ENCODE measurements at regions not wholly inside any gene's neighbourhood (a gene's known extent, or its start where the extent isn't known, plus 50 kb on each side); places are given as distances from the start of the nearest gene placed in this dataset.

DNA sequence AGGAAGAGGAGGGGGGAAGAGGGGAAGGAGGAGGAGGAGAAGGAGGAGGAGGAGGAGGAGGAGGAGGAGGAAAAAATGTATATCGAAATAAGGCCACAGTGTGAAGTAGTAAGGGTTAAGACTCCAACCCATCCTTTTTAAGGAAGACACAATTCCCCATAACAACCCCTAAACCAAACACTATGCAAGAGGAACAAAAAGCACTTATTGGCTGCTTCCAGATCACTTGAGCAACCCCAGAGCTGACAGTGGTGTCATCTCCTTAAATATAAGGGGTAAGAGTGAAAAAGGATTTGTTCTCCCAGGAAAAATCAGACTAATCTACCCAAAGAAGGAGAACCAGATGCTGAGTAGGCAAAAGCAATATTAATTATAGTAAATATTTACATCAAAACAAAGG lies 169.1 kb upstream of the SASH1 start:
- no peak for TF ChIP-seq EGR1 (IDR thresholded peaks at IDR 0.05; ENCODE audit: low read depth)
- no peak for TF ChIP-seq SIN3A (IDR thresholded peaks at IDR 0.05; ENCODE audit: low read depth)
- TF ChIP-seq FOSL1 (IDR thresholded peaks at IDR 0.05; ENCODE audit: low read depth), result no peak
- no peak for TF ChIP-seq CBX3 (IDR thresholded peaks at IDR 0.05; ENCODE audit: low read depth)
- TF ChIP-seq YY1 (IDR thresholded peaks at IDR 0.05; ENCODE audit: extremely low read depth, insufficient replicate concordance, low read depth, low read length), result no peak
- TF ChIP-seq, protein P1, sequence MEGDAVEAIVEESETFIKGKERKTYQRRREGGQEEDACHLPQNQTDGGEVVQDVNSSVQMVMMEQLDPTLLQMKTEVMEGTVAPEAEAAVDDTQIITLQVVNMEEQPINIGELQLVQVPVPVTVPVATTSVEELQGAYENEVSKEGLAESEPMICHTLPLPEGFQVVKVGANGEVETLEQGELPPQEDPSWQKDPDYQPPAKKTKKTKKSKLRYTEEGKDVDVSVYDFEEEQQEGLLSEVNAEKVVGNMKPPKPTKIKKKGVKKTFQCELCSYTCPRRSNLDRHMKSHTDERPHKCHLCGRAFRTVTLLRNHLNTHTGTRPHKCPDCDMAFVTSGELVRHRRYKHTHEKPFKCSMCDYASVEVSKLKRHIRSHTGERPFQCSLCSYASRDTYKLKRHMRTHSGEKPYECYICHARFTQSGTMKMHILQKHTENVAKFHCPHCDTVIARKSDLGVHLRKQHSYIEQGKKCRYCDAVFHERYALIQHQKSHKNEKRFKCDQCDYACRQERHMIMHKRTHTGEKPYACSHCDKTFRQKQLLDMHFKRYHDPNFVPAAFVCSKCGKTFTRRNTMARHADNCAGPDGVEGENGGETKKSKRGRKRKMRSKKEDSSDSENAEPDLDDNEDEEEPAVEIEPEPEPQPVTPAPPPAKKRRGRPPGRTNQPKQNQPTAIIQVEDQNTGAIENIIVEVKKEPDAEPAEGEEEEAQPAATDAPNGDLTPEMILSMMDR (IDR thresholded peaks at IDR 0.05 in 2 of 3, conservative IDR thresholded peaks at IDR 0.05 in 1 of 3; ENCODE audit: borderline replicate concordance in 1 of 3, insufficient read depth in 1 of 3, low read depth in 2 of 3, low read length in 2 of 3), result no peak
- TF ChIP-seq, protein P2, sequence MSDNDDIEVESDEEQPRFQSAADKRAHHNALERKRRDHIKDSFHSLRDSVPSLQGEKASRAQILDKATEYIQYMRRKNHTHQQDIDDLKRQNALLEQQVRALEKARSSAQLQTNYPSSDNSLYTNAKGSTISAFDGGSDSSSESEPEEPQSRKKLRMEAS (IDR thresholded peaks at IDR 0.05), result no peak
- no peak for TF ChIP-seq POLR2AphosphoS5 (IDR thresholded peaks at IDR 0.05; ENCODE audit: low read depth, low read length)
- no peak for TF ChIP-seq SP1 (IDR thresholded peaks at IDR 0.05; ENCODE audit: low read depth)
- no peak for TF ChIP-seq EZH2phosphoT487 (IDR thresholded peaks at IDR 0.05; ENCODE audit: borderline replicate concordance)
- TF ChIP-seq POLR2A (IDR thresholded peaks at IDR 0.05; ENCODE audit: borderline replicate concordance, extremely low read depth, insufficient read depth, insufficient read length), result no peak
- no peak for TF ChIP-seq CEBPB (IDR thresholded peaks at IDR 0.05; ENCODE audit: low read depth)
- no peak for TF ChIP-seq RAD21 (IDR thresholded peaks at IDR 0.05; ENCODE audit: low read depth)
- TF ChIP-seq, protein P3, sequence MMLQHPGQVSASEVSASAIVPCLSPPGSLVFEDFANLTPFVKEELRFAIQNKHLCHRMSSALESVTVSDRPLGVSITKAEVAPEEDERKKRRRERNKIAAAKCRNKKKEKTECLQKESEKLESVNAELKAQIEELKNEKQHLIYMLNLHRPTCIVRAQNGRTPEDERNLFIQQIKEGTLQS (IDR thresholded peaks at IDR 0.05), result no peak
- TF ChIP-seq JUND (IDR thresholded peaks at IDR 0.05), result no peak
- no peak for TF ChIP-seq ZFX (IDR thresholded peaks at IDR 0.05)
- TF ChIP-seq, protein P4, sequence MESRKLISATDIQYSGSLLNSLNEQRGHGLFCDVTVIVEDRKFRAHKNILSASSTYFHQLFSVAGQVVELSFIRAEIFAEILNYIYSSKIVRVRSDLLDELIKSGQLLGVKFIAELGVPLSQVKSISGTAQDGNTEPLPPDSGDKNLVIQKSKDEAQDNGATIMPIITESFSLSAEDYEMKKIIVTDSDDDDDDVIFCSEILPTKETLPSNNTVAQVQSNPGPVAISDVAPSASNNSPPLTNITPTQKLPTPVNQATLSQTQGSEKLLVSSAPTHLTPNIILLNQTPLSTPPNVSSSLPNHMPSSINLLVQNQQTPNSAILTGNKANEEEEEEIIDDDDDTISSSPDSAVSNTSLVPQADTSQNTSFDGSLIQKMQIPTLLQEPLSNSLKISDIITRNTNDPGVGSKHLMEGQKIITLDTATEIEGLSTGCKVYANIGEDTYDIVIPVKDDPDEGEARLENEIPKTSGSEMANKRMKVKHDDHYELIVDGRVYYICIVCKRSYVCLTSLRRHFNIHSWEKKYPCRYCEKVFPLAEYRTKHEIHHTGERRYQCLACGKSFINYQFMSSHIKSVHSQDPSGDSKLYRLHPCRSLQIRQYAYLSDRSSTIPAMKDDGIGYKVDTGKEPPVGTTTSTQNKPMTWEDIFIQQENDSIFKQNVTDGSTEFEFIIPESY (IDR thresholded peaks at IDR 0.05; ENCODE audit: extremely low read depth, insufficient replicate concordance, low read length), result no peak
- TF ChIP-seq SRF (IDR thresholded peaks at IDR 0.05; ENCODE audit: low read depth), result no peak
- no peak for TF ChIP-seq ELF1 (IDR thresholded peaks at IDR 0.05; ENCODE audit: borderline replicate concordance, low read depth)
- Histone ChIP-seq H3K4me1 (ENCODE audit: control insufficient read depth in 1 of 2, insufficient read depth in 2 of 2, low read length in 2 of 2) (no peaks in the 10 kb centered on the region), H3K27ac (ENCODE audit: low read depth, low read length) (no peak overlapping the region), H3K9me3 (ENCODE audit: control insufficient read depth in 1 of 2, insufficient read depth in 1 of 2, low read depth in 1 of 2, low read length in 2 of 2) (no peaks in the 10 kb centered on the region), H3K4me3 (replicated peaks in 1 of 2; ENCODE audit: low read depth in 1 of 2, low read length in 2 of 2) (no peak overlapping the region), H2AFZ (ENCODE audit: low read depth, low read length, poor library complexity, severe bottlenecking) (no peak overlapping the region), H4K20me1 (ENCODE audit: insufficient read depth) (no peaks in the 10 kb centered on the region), H3K9me2 (ENCODE audit: insufficient read depth) (no peaks in the 10 kb centered on the region), H3K27me3 (ENCODE audit: insufficient read depth, low read length) (no peaks in the 10 kb centered on the region), H3K36me3 (ENCODE audit: control insufficient read depth in 1 of 2, insufficient read depth in 2 of 2, low read length in 2 of 2) (no peaks in the 10 kb centered on the region), H3K79me2 (ENCODE audit: insufficient read depth, low read length) (no peaks in the 10 kb centered on the region), H3K4me2 (ENCODE audit: low read length) (no peak overlapping the region), H3K9ac (ENCODE audit: low read length) (no peak overlapping the region)
- DNase-seq (ENCODE audit: low read depth, low spot score) (no peak), ATAC-seq (no peak)
- intact Hi-C loops (cut with micrococcal nuclease), result no loop called here
- ChIA-PET RAD21 (ENCODE audit: low non-redundant PET in 1 of 2, low total read pairs in 2 of 2, uncharacterized antibody in 2 of 2, unreplicated experiment in 2 of 2) (no interaction called here), CTCF (interaction anchor here (0.6 kb wide), 1 partner anchor 683 kb away, joined by 3 read pairs; no protein-coding TSS in a partner anchor), POLR2A (no interaction called here)
- no TSS peak for BruUV-seq (replicated peaks)
